ENCODE measurements at regions not wholly inside any gene's neighbourhood (a gene's known extent, or its start where the extent isn't known, plus 50 kb on each side); places are given as distances from the start of the nearest gene placed in this dataset.

DNA sequence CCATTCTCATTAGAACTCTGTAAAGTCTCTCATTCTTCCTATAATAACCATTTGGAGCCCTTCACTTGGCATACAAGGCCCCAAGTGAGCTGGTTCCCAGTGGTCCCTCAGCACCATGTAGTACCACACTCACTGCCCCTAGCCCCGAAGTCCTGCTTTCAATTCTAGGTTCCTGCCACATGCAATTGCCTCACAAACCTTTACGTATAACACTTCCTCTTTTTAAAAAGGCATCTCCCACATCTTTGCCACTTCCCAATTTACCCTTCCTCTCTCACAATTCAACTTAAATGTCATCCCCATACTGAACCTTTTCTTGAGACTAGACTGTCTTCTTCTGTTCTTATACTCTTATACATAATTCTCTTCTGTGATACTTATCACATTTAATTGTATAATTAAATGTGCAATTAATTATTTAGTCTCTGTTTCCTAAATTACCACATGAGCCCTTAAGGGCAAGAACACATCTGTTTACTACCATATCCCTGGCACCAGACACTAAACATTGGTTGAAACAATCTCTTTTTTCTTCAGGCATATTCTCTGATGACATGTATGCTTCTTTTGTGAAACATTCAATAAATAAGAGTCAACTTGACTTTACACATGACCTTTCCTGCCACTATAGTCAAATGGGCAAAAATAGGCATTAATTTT lies 304.0 kb downstream of the SPRY2 start:
- DNase-seq (ENCODE audit: low read depth): no peak

DNA sequence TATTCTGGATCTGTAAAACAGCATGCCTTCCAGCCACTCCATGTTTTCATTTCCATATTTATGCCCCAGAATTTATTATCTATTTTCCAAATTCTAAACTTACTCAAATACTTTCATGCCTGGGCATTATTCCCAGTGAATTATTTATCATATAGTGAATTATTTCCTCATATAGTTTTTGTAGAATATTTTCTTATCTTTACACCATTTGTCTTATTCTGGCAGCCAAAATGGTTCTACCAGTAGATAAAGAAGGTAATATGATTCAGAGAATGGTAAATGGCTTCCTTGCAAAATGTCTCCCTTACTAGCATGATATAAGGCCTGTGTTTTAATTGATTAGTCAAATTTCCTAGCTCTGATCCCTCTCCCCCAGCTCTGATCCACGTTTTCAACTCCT lies 305.8 kb downstream of the SPRY2 start:
- DNase-seq (ENCODE audit: low read depth): no peak

DNA sequence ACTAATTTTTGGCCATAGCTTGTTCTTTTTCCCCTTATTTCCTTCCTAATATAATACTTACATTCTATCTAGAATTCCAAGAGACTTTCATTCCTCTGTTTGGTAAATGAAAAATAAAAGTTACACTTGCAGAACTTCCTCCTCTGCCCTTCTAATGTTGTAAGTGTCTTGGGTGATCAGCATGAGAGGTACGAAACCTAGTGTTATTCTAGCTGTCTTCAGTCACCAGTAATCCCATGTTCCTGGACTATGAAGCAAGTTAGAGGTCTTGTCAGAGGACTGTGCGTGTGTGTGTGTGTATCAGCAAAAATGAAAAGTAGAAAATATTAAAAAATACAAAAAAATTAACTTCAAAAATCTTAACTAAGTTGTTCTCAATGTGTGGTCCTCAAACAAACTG lies 307.0 kb downstream of the SPRY2 start:
- DNase-seq (ENCODE audit: low read depth): no peak

DNA sequence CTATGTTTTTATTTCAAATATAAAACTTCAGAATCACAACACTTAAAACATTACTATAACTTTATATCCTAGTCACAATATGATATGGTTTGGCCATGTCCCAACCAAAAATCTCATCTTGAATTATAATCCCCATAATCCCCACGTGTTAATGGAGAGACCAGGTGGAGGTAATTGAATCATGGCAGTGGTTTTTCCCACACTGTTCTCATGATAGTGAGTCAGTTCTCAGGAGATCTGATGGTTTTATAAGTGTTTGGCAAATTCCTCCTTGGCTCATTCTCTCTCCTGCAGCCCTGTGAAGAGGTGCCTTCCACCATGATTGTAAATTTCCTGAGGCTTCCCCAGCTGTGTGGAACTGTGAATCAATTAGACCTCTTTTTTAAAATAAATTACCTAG lies 307.6 kb downstream of the SPRY2 start:
- DNase-seq (ENCODE audit: low read depth): no peak

DNA sequence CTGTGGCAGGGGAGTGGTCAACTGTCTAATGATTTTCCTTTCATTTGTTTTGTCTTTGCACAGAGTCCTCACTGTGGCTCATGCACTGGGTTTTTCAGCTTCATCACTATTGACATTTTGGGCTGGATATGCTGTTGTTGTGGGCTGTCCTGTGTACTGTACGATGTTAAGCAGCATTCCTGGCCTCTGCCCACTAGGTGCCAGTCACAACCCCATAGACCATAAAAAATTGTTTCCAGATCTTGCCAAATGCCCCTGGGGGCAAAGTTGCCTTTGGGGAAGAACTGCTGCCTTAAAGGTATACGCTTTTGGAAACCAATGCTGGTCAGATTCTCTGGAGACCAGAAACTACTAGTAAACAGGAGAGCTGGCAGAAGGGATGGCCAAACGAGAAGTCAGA lies 310.4 kb downstream of the SPRY2 start:
- DNase-seq (ENCODE audit: low read depth): no peak

DNA sequence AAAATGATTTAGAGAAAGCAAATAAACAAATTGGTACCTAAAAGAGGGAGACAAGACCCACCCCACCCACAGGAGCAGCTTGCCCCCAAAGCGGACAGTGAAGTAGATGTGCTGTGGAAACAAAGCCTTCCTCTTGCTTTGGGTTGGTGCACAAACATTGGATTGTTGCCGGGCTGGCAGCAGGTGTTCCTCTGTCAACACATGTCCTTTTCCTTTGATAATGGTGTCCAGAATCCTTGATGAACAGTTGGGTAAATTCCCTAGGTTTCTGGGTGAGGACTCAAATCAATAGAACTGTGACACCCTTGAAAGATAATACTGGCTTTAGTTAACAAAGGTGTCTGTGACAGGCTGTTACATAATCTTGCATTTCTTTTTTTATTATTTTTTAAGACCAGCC lies 311.8 kb downstream of the SPRY2 start:
- DNase-seq (ENCODE audit: low read depth): no peak

DNA sequence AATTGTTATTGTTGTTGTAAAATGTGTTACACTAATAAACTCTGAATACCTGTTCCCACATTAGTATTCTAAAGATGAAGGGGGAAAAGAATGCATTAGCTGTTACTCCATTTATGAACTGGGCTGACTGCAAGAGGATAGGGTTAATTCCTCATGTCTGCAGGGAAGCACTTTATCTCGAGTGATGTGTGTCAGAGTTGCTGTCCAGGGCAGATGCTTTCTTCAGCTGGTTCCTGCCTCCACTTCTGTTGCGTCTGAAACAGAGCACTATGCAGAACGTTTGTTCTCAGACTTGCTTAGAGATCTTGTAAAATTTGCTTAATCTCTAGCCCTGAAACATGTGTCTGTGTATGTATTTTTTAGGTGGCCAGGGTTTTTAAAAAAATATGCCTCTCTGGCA lies 318.8 kb downstream of the SPRY2 start:
- DNase-seq (ENCODE audit: low read depth): no peak

DNA sequence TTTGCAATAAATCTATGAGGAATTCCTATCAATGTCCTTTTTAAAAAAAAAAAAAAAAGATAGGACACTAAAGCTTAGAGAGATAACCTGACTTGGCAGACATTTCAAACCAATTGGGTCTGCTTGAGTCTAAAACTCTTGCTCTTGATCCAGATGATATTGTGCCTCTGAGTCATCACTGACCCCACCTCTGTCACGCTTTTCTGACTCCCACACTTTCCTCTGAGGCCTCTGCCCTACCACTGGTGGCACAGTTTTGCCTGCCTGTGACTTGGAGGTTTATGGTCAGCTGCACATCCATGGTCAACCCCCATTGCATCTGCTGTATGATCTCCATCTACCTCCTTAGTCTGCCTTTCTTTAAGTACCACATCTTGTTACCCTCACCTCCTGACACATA lies 328.7 kb downstream of the SPRY2 start:
- DNase-seq (ENCODE audit: low read depth): no peak

DNA sequence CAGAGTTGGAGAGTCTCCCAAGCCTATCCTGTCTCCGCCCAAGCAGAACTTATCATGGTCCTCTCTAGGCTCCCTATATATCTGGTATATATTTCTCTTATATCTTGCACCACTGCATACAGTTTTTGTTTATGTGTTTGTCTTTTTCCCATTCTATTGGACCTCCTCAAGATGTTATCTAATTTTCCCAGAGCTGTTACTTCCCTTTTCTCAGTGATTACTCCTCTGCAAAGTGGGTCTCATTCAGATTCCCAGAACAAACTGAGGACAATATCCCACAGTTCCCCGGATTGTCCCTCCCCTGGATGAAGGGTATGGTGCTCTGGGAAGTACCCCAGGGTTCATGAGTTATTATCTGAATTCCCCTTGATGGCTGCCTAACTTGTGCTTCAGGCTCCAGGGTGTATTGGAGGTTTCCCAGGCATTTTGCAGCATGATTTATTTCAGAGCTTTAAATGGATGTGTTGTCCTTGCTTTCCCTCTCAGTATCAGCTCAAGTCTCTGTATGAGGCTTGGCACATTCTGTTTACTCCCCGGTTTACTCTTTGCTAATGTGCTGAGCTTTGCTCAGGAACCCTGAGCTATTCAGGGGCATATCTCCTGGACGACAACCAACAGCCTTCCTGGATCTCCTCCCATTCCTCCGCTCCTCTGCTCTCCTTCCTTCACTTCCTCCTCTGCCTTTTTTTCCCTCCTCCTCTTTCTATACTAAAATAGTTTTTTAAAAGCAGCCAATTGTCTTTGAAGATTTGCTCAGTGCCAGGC lies 329.3 kb downstream of the SPRY2 start:
- DNase-seq (ENCODE audit: low read depth): no peak

DNA sequence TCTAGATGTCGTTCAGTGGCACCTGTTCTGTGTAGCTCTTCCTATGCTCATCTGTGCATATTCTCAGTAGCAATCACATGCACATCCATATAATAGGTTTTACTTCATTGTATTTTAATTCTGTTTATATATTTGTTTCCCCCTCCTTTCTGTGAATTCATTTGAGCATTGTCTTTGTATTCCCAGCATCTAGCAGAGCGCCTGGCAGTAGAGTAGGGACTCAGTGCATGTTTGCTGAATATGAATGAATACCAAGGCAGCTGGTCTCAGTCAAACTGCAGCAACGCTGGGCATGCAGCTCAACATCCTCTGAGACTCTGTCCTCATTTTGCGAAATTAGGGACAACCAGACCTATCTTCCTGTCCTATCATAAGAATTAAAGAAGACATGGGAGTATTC lies 330.1 kb downstream of the SPRY2 start:
- no peak for DNase-seq (ENCODE audit: low read depth)

DNA sequence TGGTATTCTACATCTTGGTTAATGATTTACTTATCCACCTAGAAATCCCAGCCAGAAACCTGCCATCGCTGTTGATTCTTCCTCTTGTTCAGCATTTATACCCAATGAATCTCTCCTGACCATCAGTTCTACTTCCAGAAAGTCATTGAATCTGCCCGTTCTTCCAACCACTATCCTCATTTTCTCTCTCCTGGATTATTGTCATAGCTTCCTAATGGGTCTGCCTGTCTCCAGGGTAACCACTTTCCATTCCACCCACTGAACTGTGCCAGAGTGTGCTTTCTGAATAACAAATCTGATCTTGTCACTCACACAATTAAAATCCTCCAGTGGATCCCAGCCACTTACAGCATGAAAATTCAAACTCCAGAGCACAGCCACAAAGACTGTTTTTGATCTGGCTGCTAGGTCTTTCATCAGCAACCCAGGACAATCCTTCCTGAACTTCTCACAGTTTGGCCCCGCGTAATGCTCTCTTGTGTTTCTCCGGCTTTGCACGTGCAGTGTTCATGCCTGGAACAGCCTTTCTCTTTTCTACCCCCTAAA lies 330.6 kb downstream of the SPRY2 start:
- no peak for DNase-seq (ENCODE audit: low read depth)

DNA sequence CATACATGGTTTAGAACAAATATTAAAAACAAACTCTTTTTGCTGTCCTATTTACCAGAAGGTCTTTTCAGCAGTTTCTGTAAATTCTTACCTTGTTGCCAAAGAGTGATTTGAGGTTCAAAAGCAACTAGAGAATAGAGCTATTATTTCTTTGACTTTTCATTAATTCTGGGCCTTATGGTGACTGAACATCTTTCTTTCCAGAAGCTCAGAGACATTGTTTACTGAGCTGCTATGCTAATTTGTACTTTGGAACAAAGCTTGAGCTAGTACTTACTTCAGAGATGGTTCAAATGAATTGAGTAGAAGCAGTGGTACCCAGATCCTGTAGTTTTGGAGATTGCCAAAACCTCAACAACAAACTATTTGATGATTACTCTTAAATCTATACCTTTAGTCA lies 331.2 kb downstream of the SPRY2 start:
- no peak for DNase-seq (ENCODE audit: low read depth)

DNA sequence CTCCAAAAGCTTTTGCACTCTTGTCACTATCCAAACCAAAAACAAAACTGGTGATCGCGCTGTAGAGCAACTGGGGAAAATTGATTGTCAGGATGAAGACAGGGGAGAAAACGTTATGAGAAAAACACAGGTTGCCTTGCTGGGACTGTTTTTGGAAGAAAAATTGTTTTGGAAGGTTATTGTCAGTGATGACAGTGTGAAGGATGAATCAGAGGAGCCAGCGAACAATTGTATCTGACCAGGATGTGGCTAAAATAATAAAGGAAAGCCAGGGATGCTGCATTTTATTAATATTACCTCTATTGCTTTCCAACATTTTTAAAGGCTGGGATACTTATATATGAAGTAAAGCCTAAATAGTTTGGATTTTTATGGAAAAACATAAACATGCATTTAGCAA lies 334.0 kb downstream of the SPRY2 start:
- DNase-seq (ENCODE audit: low read depth): no peak

DNA sequence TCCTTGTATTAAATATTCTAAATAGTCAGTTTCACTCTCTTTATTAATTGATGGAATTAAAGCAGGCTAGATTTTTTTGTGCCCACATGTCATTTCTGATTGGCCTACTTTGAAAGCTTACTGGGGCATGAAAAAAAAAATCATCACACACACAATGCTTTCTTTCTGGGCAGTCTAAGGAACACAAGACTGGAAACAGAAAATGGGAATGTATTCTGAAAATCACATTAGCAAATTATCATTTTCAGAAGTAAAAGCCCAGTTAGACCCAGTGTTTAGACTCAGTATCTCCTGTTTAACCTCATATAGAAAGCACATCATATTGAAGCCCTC lies 339.4 kb downstream of the SPRY2 start:
- DNase-seq (ENCODE audit: low read depth): no peak

DNA sequence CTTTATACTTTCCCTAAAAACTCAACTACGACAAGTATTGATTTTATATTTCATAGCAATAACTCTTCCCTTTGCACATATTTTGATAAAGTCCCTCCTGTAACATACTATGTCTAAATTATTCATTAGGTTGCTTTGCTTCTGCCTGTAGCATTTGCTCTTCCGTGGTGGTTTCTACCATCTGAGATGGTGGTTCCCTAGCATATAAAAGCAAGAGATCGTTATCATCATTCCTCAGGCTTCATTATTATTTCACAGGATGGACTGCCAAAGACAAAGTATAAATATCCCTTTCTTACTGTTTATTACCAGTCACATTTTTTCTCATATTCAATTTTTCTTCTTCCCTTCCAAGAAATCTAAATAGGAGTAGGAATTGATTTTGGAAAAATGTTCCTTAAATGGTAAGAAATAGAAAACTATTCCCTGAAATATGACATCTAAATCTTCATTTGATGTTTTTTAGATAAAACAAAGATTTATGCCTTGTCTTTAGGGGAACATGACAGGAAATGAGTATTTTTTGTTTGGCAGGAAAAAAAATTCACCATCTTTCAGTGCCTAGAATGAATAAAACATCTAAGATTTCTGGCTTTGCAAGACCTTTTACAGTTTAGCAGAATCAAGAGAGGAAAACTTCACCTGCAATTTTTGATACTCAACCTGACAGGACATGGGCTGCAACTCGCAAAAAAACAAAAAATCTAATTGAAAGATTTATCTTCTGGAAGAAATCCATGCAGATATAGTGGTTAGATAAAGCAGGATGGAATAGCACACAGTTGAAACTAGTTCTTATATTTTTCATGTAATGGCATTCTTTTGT lies 340.0 kb downstream of the SPRY2 start:
- no peak for DNase-seq (ENCODE audit: low read depth)

DNA sequence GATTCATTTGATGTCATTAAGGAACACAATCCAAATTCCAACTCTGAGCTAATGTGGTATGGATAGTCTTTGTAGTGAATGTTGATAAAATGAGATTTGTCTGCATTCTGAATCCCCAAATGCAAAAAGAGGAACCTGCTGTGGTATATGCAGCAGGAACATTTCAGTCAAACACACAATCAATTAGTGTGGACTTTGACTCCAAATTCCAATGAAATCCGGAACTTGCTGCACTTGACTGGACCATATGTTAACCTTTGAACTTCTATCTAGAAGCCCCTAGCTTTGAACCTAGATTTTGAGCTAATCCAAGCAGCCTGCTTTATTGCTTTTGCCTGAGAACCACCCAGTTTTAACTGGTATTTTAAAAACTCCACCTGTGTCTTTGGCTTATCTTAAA lies 341.3 kb downstream of the SPRY2 start:
- no peak for DNase-seq (ENCODE audit: low read depth)

DNA sequence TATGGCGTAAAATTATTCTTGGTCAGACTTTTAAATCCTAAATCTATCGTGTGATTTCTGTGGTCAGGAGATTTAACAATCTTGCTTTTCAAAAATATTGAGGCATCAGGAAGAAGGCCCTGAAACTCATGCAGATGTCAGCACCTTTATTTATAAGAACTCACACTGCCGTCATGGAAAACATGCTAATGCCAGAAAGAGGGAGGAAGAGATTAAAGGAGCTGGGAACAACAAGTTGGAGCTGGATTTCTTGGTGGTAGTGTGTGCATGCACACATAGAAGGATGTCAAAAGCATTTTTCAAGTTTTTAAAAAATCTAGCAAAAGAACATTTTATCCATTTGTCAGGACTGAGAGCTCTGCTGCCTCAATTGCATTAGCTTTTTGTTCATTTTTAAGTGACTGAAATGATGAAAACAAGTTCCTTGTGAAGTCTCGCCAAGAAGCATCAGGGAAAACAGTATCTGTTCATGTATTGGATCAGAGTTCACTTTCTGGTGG lies 342.5 kb downstream of the SPRY2 start:
- DNase-seq (ENCODE audit: low read depth): no peak

DNA sequence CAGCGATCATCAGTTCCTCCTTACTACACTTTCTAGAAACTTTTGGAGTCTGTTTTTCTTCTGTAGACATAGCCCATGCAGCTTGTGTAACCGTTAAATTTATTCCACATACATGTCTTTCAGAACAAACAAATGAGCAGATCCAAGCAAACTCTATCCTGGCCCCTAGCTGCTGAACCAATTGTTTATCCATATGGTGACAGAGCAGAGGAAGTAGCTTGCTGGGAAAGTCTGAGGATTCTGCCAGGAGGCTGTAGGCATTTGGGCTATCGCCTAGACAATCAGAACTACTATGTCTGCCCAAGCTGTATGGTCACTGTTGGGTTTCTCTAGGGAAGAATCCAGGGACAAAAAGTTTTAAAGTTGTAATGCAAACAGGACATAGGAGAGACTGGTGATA lies 343.7 kb downstream of the SPRY2 start:
- no peak for DNase-seq (ENCODE audit: low read depth)

DNA sequence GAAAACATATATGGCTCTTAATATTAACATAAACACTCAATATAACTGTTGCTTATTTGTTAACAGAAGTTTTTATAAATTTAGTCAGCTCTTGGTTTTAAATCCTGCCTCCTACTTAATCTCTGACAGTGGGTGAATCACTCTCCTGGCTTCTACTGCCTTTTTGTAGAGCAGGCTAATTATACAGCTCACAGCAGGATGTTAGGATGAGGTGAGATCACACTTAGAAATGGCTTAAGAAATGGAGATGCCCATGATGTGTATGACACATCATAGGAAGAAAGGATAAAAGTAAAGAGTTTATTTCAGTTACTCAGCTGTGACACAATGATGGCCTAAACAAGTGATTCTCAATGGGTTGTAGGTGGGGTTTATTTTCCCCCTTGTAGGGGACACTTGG lies 345.6 kb downstream of the SPRY2 start:
- no peak for DNase-seq (ENCODE audit: low read depth)

DNA sequence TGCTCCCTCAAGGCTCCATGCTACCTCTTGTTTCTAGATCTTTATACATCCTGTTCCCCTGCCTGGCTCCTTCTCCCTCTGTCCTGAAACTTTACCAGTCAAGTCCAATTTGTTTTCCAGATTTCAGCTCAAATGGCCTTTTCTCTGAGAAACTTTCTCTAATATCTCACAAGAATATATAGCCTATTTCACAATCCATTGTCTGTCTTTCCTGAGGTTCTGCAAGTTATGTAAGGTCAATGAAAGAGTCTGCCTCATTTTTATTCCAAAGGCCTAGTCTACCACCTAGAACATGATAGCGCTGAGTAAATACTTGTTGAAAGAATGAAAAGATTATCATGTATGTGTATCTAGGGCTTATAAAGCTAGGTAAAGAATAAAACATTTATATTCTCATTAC lies 348.8 kb downstream of the SPRY2 start:
- no peak for DNase-seq (ENCODE audit: low read depth)

DNA sequence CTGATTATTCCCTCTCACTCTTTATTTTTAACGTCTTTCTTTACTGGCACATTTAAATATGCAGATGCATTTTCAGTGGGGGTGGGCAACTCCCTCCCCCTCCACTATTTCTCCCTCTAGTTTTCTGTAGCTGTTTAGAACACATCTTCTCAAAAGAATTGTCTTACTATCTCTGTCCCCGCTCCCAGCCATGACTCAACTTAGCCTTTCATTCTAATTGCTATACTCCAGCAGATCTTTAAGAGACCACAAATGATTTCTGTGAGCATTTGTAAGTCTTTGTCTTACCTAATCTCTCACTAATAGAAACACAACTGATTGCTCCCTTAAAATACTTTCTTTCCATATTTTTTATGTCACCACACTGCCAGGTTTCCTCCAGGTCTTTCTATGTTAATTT lies 350.9 kb downstream of the SPRY2 start:
- no peak for DNase-seq (ENCODE audit: low read depth)

DNA sequence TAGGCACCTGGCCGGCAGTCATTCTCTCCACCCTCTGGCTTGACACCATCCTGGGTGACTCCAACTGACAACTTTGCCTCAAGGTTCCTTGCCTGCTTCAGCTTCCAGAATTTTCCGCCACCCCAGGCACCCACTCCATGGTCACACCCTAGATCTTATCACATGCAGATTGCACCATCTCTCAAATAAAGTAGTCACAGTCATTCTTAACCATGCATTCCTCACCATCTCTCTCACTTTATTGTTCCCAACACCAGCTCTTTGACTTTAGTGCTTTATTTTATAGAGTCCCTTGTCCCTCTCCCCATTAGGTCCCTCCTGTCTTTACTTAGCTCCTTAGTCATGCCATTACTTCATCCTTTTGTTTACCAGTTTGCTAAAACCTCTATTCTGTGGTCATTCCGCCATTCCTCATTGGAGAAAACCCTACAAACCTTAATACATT lies 351.7 kb downstream of the SPRY2 start:
- no peak for DNase-seq (ENCODE audit: low read depth)

DNA sequence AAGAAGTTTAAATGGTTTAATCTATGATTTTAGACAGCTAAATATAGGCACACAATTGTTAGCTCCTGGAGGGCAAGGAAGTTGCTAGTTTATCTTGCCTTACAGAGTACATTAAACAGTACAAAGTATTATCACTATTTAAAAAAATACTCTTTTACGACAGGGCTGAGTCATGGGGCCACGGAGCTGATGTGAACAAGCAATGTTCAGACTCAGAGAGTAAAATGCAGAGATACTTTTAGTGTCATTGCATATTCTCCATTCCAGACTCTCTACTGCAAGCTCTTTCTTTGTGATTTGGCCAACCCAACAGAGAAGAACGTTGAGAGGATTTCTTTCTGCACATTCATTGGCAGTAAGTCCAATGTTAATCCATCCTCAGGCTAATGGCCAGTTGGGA lies 352.4 kb downstream of the SPRY2 start:
- no peak for DNase-seq (ENCODE audit: low read depth)
